ENCODE measurements at regions not wholly inside any gene's neighbourhood (a gene's known extent, or its start where the extent isn't known, plus 50 kb on each side); places are given as distances from the start of the nearest gene placed in this dataset.
A peak's percentile ranks its signal among the peaks of the same experiment; 100 is the strongest.

- no peak for TF ChIP-seq POLR2A (IDR thresholded peaks at IDR 0.05)
- TF ChIP-seq CTCF (IDR thresholded peaks at IDR 0.05) = no peak
- WGBS (ENCODE audit: insufficient coverage, low coverage, low lambda C conversion rate, missing lambda C conversion rate) = 74% methylated on average over 6 of the region's 13 CpGs
- Histone ChIP-seq H3K36me3 (no peaks in the 10 kb centered on the region), H3K9me3 (no peaks in the 10 kb centered on the region), H3K4me3 (no peak overlapping the region), H3K27ac (peak overlapping the region in 2 of 3 donors; percentile 43 to 61), H3K4me1 (peaks cover 0 to 20% (median 7%) of the 10 kb centered on the region in 4 donors), H3K27me3 (no peaks in the 10 kb centered on the region)
- intact Hi-C loops (cut with DNase I) = no loop called here
- DNase-seq (no peak), ATAC-seq (no peak)
Measured at GRCh38 chr13:111625526-111626315, 305.3 kb downstream of the TEX29 start.

- H3K36me3 ChIP-seq = no peaks in the 10 kb centered on the region
- DNase-seq = peak in 2 of 3 donors; percentile 81 to 93
- no peaks in the 10 kb centered on the region for H3K27me3 ChIP-seq
- H3K27ac ChIP-seq = peak overlapping the region in 2 of 3 donors; percentile 43 to 61
- ATAC-seq = peak; percentile 80 to 94 (median 92)
- TF ChIP-seq CTCF (IDR thresholded peaks at IDR 0.05) (no peak), POLR2A (IDR thresholded peaks at IDR 0.05) (no peak)
- no peak overlapping the region for H3K4me3 ChIP-seq
- 48% methylated on average over 6 of the region's 18 CpGs for WGBS (ENCODE audit: insufficient coverage, low coverage, low lambda C conversion rate, missing lambda C conversion rate)
- intact Hi-C loops (cut with DNase I) = no loop called here
- no peaks in the 10 kb centered on the region for H3K9me3 ChIP-seq
- H3K4me1 ChIP-seq = peaks cover 0 to 20% (median 7%) of the 10 kb centered on the region in 4 donors
Measured at GRCh38 chr13:111626371-111627305, 306.2 kb downstream of the TEX29 start.

GRCh38 chr13:111627596-111627995, 307.2 kb downstream of the TEX29 start:
- Histone ChIP-seq H3K36me3 (no peaks in the 10 kb centered on the region), H3K4me1 (peaks cover 0 to 20% (median 7%) of the 10 kb centered on the region in 4 donors), H3K27me3 (no peaks in the 10 kb centered on the region), H3K9me3 (no peaks in the 10 kb centered on the region), H3K27ac (no peak overlapping the region), H3K4me3 (no peak overlapping the region)
- TF ChIP-seq POLR2A (IDR thresholded peaks at IDR 0.05) (no peak), CTCF (IDR thresholded peaks at IDR 0.05) (no peak)
- no peak for ATAC-seq
- no peak for DNase-seq
- intact Hi-C loops (cut with DNase I) = no loop called here
- WGBS (ENCODE audit: insufficient coverage, low coverage, low lambda C conversion rate, missing lambda C conversion rate) = 85% methylated on average over 8 of the region's 13 CpGs

- Histone ChIP-seq H3K36me3 (no peaks in the 10 kb centered on the region), H3K4me3 (no peak overlapping the region), H3K27me3 (no peaks in the 10 kb centered on the region), H3K4me1 (peaks cover 0 to 20% (median 7%) of the 10 kb centered on the region in 4 donors), H3K27ac (no peak overlapping the region), H3K9me3 (no peaks in the 10 kb centered on the region)
- DNase-seq = no peak
- ATAC-seq = no peak
- intact Hi-C loops (cut with DNase I) = no loop called here
- 57% methylated on average over 1 of the region's 11 CpGs for WGBS (ENCODE audit: insufficient coverage, low coverage, low lambda C conversion rate, missing lambda C conversion rate)
- TF ChIP-seq CTCF (IDR thresholded peaks at IDR 0.05) = no peak
- TF ChIP-seq POLR2A (IDR thresholded peaks at IDR 0.05) = no peak
Measured at GRCh38 chr13:111629016-111629415, 308.6 kb downstream of the TEX29 start.
